ENCODE measurements at regions not wholly inside any gene's neighbourhood (a gene's known extent, or its start where the extent isn't known, plus 50 kb on each side); places are given as distances from the start of the nearest gene placed in this dataset.

- Mint-ChIP-seq H3K36me3 (no peaks in the 10 kb centered on the region), H3K4me3 (no peak overlapping the region), H3K4me1 (no peaks in the 10 kb centered on the region), H3K9me3 (peaks cover 6% of the 10 kb centered on the region), H3K27ac (no peak overlapping the region)
- DNase-seq (ENCODE audit: low spot score in 2 of 2) (no peak), ATAC-seq (no peak)
Observed at GRCh38 chr15:94910166-94910565, 678.8 kb downstream of the MCTP2 start.

DNA sequence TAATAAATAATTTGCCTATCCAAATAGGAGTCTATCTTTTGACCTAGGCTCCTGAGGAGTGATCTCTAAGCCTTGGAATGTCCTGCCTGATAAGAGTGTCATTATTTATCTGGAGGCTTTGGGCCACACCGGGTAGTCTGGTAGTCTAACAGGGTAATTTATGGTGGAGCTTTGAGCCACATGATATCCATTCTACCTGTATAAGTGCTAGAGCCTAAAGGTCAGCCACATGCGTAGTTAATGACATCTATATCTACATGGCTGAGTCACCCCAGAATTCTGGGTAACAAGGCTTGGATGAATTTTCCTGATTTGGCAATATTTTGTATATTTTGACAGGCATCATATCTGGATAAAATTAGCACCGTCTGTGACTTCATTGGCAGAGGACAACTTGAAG, 681.4 kb downstream of the MCTP2 start:
- H3K9me3 Mint-ChIP-seq = peaks cover 2% of the 10 kb centered on the region
- DNase-seq (ENCODE audit: low spot score in 2 of 2) = no peak
- no peak for ATAC-seq
- H3K4me3 Mint-ChIP-seq = no peak overlapping the region
- no peaks in the 10 kb centered on the region for H3K4me1 Mint-ChIP-seq
- no peak overlapping the region for H3K27ac Mint-ChIP-seq
- H3K36me3 Mint-ChIP-seq = no peaks in the 10 kb centered on the region

GRCh38 chr15:94917068-94917467, 685.7 kb downstream of the MCTP2 start:
- Mint-ChIP-seq H3K36me3 (no peaks in the 10 kb centered on the region), H3K9me3 (no peaks in the 10 kb centered on the region), H3K27ac (no peak overlapping the region), H3K4me3 (no peak overlapping the region), H3K4me1 (no peaks in the 10 kb centered on the region)
- no peak for ATAC-seq
- no peak for DNase-seq (ENCODE audit: low spot score in 2 of 2)

- Mint-ChIP-seq H3K36me3 (no peaks in the 10 kb centered on the region), H3K9me3 (no peaks in the 10 kb centered on the region), H3K4me3 (no peak overlapping the region), H3K4me1 (no peaks in the 10 kb centered on the region), H3K27ac (no peak overlapping the region)
- DNase-seq (ENCODE audit: low spot score in 2 of 2) (no peak), ATAC-seq (no peak)
Observed at GRCh38 chr15:94921936-94922335, 690.6 kb downstream of the MCTP2 start.

DNA sequence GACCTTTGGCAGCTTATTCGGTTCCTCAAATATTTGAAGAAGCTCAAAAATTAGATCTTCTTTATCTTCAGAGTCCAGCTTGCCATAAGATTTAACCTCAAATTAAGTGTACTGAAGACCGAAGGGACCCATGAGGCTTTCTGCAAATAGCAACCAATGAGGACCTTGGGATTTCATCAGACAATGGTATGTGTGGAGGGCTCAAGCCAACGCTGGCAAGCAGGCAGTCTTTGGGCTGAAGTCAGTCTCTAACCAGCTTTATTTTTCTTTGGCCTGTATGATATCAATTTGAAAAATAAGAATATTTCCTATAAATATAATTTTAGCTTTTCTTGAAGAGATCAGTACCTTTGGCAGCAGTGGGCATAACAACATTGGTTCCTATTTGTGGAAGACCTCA, 692.7 kb downstream of the MCTP2 start:
- Mint-ChIP-seq H3K27ac (no peak overlapping the region), H3K36me3 (no peaks in the 10 kb centered on the region), H3K4me1 (no peaks in the 10 kb centered on the region), H3K9me3 (no peaks in the 10 kb centered on the region), H3K4me3 (no peak overlapping the region)
- ATAC-seq = no peak
- DNase-seq (ENCODE audit: low spot score in 2 of 2) = no peak

- Mint-ChIP-seq H3K27ac (no peak overlapping the region), H3K36me3 (no peaks in the 10 kb centered on the region), H3K4me1 (no peaks in the 10 kb centered on the region), H3K9me3 (no peaks in the 10 kb centered on the region), H3K4me3 (no peak overlapping the region)
- no peak for ATAC-seq
- DNase-seq (ENCODE audit: low spot score in 2 of 2) = no peak
Observed at GRCh38 chr15:94924971-94925598, 693.7 kb downstream of the MCTP2 start.

GRCh38 chr15:94925680-94926079, 694.3 kb downstream of the MCTP2 start:
- no peak overlapping the region for H3K4me3 Mint-ChIP-seq
- H3K4me1 Mint-ChIP-seq = no peaks in the 10 kb centered on the region
- ATAC-seq (no peak), DNase-seq (ENCODE audit: low spot score in 2 of 2) (no peak)
- H3K9me3 Mint-ChIP-seq = no peaks in the 10 kb centered on the region
- H3K36me3 Mint-ChIP-seq = no peaks in the 10 kb centered on the region
- H3K27ac Mint-ChIP-seq = no peak overlapping the region

DNA sequence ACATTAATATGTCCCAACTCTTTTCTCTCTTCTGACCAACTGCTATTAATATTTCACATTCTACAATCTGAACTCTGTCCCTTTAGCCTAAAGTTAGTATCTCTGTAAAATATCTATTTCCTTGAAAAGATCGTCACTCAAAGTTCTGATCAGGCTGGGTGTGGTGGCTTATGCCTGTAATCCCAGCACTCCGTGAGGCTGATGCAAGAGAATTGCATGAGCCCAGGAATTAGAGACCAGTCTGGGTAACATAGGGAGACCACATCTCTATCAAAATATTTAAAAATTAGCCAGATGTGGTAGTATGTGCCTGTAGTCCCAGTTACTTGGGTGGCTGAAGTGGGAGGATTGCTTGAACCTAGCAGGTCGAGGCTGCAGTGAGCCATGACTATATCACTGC, 695.6 kb downstream of the MCTP2 start:
- no peak overlapping the region for H3K4me3 Mint-ChIP-seq
- H3K36me3 Mint-ChIP-seq = no peaks in the 10 kb centered on the region
- ATAC-seq = no peak
- H3K4me1 Mint-ChIP-seq = no peaks in the 10 kb centered on the region
- no peak for DNase-seq (ENCODE audit: low spot score in 2 of 2)
- no peaks in the 10 kb centered on the region for H3K9me3 Mint-ChIP-seq
- H3K27ac Mint-ChIP-seq = no peak overlapping the region

GRCh38 chr15:94929282-94929681, 697.9 kb downstream of the MCTP2 start:
- ATAC-seq (no peak), DNase-seq (ENCODE audit: low spot score in 2 of 2) (no peak)
- H3K27ac Mint-ChIP-seq = no peak overlapping the region
- no peak overlapping the region for H3K4me3 Mint-ChIP-seq
- no peaks in the 10 kb centered on the region for H3K36me3 Mint-ChIP-seq
- H3K4me1 Mint-ChIP-seq = no peaks in the 10 kb centered on the region
- H3K9me3 Mint-ChIP-seq = no peaks in the 10 kb centered on the region

GRCh38 chr15:94930441-94930840, 699.1 kb downstream of the MCTP2 start:
- Mint-ChIP-seq H3K4me3 (no peak overlapping the region), H3K4me1 (no peaks in the 10 kb centered on the region), H3K27ac (no peak overlapping the region), H3K36me3 (no peaks in the 10 kb centered on the region), H3K9me3 (peaks cover 4% of the 10 kb centered on the region)
- ATAC-seq (no peak), DNase-seq (ENCODE audit: low spot score in 2 of 2) (no peak)

DNA sequence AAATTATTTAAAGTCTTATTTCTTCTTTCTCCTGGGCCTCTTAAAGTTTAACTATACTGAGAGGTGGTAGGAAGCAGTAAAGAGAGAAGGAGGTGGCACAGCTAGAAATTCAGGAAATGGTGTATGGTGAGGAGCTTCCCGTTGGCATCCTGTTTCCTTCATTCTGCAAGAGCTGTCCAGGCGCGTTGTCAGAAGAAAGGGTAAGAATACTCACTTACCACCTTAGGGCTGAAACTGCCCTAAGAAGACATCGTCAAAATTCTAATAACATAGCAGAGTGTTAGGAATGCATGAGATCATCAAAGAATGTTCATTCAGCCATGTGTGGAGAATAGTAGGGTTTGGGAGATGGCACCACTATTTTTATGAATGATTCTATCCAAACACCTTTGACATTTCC, 699.6 kb downstream of the MCTP2 start:
- ATAC-seq (no peak), DNase-seq (ENCODE audit: low spot score in 2 of 2) (no peak)
- Mint-ChIP-seq H3K27ac (no peak overlapping the region), H3K4me1 (no peaks in the 10 kb centered on the region), H3K4me3 (no peak overlapping the region), H3K9me3 (peaks cover 4% of the 10 kb centered on the region), H3K36me3 (no peaks in the 10 kb centered on the region)

- H3K27ac Mint-ChIP-seq = no peak overlapping the region
- ATAC-seq = no peak
- no peak overlapping the region for H3K4me3 Mint-ChIP-seq
- DNase-seq (ENCODE audit: low spot score in 2 of 2) = no peak
- no peaks in the 10 kb centered on the region for H3K4me1 Mint-ChIP-seq
- peaks cover 4% of the 10 kb centered on the region for H3K9me3 Mint-ChIP-seq
- H3K36me3 Mint-ChIP-seq = no peaks in the 10 kb centered on the region
Observed at GRCh38 chr15:94934440-94934839, 703.1 kb downstream of the MCTP2 start.

- Mint-ChIP-seq H3K36me3 (no peaks in the 10 kb centered on the region), H3K4me1 (no peaks in the 10 kb centered on the region), H3K9me3 (peaks cover 4% of the 10 kb centered on the region), H3K27ac (no peak overlapping the region), H3K4me3 (no peak overlapping the region)
- no peak for DNase-seq (ENCODE audit: low spot score in 2 of 2)
- no peak for ATAC-seq
Observed at GRCh38 chr15:94937242-94937641, 705.9 kb downstream of the MCTP2 start.

DNA sequence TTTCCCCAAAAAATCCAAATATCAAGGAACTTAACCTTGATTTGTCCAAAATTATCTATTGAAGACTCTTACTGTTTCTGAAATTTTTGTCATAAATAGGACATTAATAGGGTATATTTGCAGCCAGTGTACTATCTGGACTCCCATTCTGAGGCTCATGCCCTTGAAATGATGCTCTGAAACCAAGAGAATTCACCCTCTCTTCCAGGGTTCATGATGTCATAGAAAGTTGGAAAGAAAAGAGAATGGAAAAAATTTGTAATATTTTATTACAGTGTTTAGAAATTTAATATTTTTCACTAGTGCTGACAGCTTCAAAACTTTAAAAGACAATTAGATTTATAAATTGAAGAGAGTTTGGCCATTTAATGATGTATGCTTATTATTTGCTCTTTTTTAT, 712.5 kb downstream of the MCTP2 start:
- Mint-ChIP-seq H3K27ac (no peak overlapping the region), H3K4me1 (no peaks in the 10 kb centered on the region), H3K36me3 (no peaks in the 10 kb centered on the region), H3K4me3 (no peak overlapping the region), H3K9me3 (peaks cover 3% of the 10 kb centered on the region)
- DNase-seq (ENCODE audit: low spot score in 2 of 2) (no peak), ATAC-seq (no peak)

GRCh38 chr15:94951538-94951937, 720.2 kb downstream of the MCTP2 start:
- no peaks in the 10 kb centered on the region for H3K36me3 Mint-ChIP-seq
- H3K27ac Mint-ChIP-seq = no peak overlapping the region
- no peaks in the 10 kb centered on the region for H3K4me1 Mint-ChIP-seq
- DNase-seq (ENCODE audit: low spot score in 2 of 2) = no peak
- peaks cover 14% of the 10 kb centered on the region for H3K9me3 Mint-ChIP-seq
- no peak overlapping the region for H3K4me3 Mint-ChIP-seq
- ATAC-seq = no peak

DNA sequence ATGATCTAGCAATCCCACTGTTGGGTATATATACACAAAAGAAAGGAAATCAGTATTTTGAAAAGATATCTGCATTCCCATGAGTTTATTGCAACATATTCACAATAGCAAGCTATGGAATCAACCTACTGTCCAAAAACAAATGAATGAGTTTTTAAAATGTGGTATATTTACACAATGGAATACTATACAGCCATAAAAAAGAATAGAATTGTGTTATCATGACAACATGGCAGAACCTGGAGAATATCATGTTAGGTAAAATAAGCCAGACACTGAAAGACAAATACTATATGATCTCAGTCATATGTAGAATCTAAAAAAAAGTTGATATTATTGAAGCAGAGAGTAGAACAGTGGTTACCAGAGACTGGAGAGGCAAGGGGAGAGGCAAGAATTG, 732.6 kb downstream of the MCTP2 start:
- Mint-ChIP-seq H3K9me3 (peaks cover 8% of the 10 kb centered on the region), H3K27ac (no peak overlapping the region), H3K36me3 (no peaks in the 10 kb centered on the region), H3K4me3 (no peak overlapping the region), H3K4me1 (no peaks in the 10 kb centered on the region)
- DNase-seq (ENCODE audit: low spot score in 2 of 2) (no peak), ATAC-seq (no peak)

GRCh38 chr15:94965593-94965992, 734.2 kb downstream of the MCTP2 start:
- H3K4me1 Mint-ChIP-seq = no peaks in the 10 kb centered on the region
- H3K36me3 Mint-ChIP-seq = no peaks in the 10 kb centered on the region
- no peak overlapping the region for H3K27ac Mint-ChIP-seq
- H3K9me3 Mint-ChIP-seq = peaks cover 3% of the 10 kb centered on the region
- ATAC-seq (no peak), DNase-seq (ENCODE audit: low spot score in 2 of 2) (no peak)
- no peak overlapping the region for H3K4me3 Mint-ChIP-seq

Data from stimulated activated effector memory CD8-positive, alpha-beta T cell treated with anti-CD3 and anti-CD28 coated beads, Interleukin-12 subunit alpha, Interleukin-12 subunit beta, amount 100 ng/mL, for 72 hours (primary cell).